ENCODE measurements at regions not wholly inside any gene's neighbourhood (a gene's known extent, or its start where the extent isn't known, plus 50 kb on each side); places are given as distances from the start of the nearest gene placed in this dataset.

DNA sequence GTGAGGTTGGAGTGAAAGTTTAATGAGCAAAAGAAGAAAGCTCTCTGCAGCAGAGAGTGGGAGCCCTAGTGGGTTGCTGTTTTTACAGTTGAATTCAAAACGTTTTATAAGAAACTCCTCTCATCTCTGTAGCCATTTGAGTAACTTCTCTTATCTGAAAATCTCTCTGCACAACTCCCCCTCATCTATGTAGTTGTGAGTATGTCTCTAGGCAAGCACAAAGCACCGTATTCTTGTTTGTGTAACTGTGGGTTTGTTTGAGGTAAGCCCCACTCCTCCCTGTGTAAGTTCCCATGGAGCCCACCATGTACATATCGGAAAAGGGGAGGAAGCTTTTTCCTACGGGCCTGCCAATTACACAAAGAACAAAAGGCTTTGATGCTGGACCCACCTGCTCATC lies 56.5 kb upstream of the GOLGA6L2 start:
- no peak for TF ChIP-seq CTCF (IDR thresholded peaks at IDR 0.05)
- TF ChIP-seq POLR2A (IDR thresholded peaks at IDR 0.05): no peak
